Endothelial cell (in vitro differentiated cells): ENCODE measurements at regions not wholly inside any gene's neighbourhood (a gene's known extent, or its start where the extent isn't known, plus 50 kb on each side); places are given as distances from the start of the nearest gene placed in this dataset.
A peak's percentile ranks its signal among the peaks of the same experiment; 100 is the strongest.

ENCODE experiments used
- DNase-seq: peaks from one replicate; pipeline ENCODE4 v3.0.0; 2021; ENCODE audit warnings: low spot score
- H3K27ac Mint-ChIP-seq: one replicate; pipeline ENCODE4 v1.8.0; 2021; ENCODE audit warnings: mixed read lengths, inconsistent platforms; ENCODE audit not compliant: unreplicated experiment
- H3K27me3 Mint-ChIP-seq: one replicate; pipeline ENCODE4 v1.8.0; 2021; ENCODE audit warnings: mild to moderate bottlenecking, moderate library complexity, mixed read lengths, inconsistent platforms; ENCODE audit not compliant: unreplicated experiment
- H3K36me3 Mint-ChIP-seq: one replicate; pipeline ENCODE4 v1.8.0; 2021; ENCODE audit warnings: mild to moderate bottlenecking, low read depth, mixed read lengths, inconsistent platforms; ENCODE audit not compliant: unreplicated experiment
- H3K4me1 Mint-ChIP-seq: one replicate; pipeline ENCODE4 v1.8.0; 2021; ENCODE audit warnings: mild to moderate bottlenecking, mixed read lengths, inconsistent platforms; ENCODE audit not compliant: unreplicated experiment
- H3K4me3 Mint-ChIP-seq: one replicate; pipeline ENCODE4 v1.8.0; 2021; ENCODE audit warnings: mild to moderate bottlenecking, mixed read lengths, inconsistent platforms; ENCODE audit not compliant: unreplicated experiment
- H3K9me3 Mint-ChIP-seq: one replicate; pipeline ENCODE4 v1.8.0; 2021; ENCODE audit warnings: mixed read lengths, inconsistent platforms; ENCODE audit not compliant: unreplicated experiment
- CTCF ChIP-seq: fragments of 200-600 bp; sonication (generic); IDR thresholded peaks from one replicate; pipeline ENCODE4 v1.5.0; 2021; ENCODE audit warnings: antibody characterized with exemption; ENCODE audit not compliant: unreplicated experiment

GRCh38 chr13:65894049-65894448, 1336.1 kb downstream of the PCDH9 start:
- no peak for TF ChIP-seq CTCF
- H3K9me3 Mint-ChIP-seq = no peaks in the 10 kb centered on the region
- no peaks in the 10 kb centered on the region for H3K36me3 Mint-ChIP-seq
- no peak overlapping the region for H3K4me3 Mint-ChIP-seq
- H3K27me3 Mint-ChIP-seq = no peaks in the 10 kb centered on the region
- no peaks in the 10 kb centered on the region for H3K4me1 Mint-ChIP-seq
- no peak for DNase-seq
- H3K27ac Mint-ChIP-seq = no peak overlapping the region

GRCh38 chr13:65892859-65893258, 1337.3 kb downstream of the PCDH9 start:
- H3K36me3 Mint-ChIP-seq = no peaks in the 10 kb centered on the region
- H3K4me3 Mint-ChIP-seq = no peak overlapping the region
- no peak overlapping the region for H3K27ac Mint-ChIP-seq
- no peaks in the 10 kb centered on the region for H3K27me3 Mint-ChIP-seq
- TF ChIP-seq CTCF = no peak
- no peaks in the 10 kb centered on the region for H3K4me1 Mint-ChIP-seq
- no peak for DNase-seq
- no peaks in the 10 kb centered on the region for H3K9me3 Mint-ChIP-seq

GRCh38 chr13:65889368-65889767, 1340.8 kb downstream of the PCDH9 start:
- Mint-ChIP-seq H3K27ac (no peak overlapping the region), H3K27me3 (no peaks in the 10 kb centered on the region), H3K4me1 (no peaks in the 10 kb centered on the region), H3K36me3 (no peaks in the 10 kb centered on the region), H3K9me3 (no peaks in the 10 kb centered on the region), H3K4me3 (no peak overlapping the region)
- no peak for DNase-seq
- no peak for TF ChIP-seq CTCF

- Mint-ChIP-seq H3K27me3 (no peaks in the 10 kb centered on the region), H3K27ac (no peak overlapping the region), H3K36me3 (no peaks in the 10 kb centered on the region), H3K9me3 (no peaks in the 10 kb centered on the region), H3K4me1 (no peaks in the 10 kb centered on the region), H3K4me3 (no peak overlapping the region)
- TF ChIP-seq CTCF = peak; percentile 59
- DNase-seq = no peak
Measured at GRCh38 chr13:65882810-65883209, 1347.3 kb downstream of the PCDH9 start.

GRCh38 chr13:65881561-65882155, 1348.5 kb downstream of the PCDH9 start:
- no peak for TF ChIP-seq CTCF
- H3K36me3 Mint-ChIP-seq = no peaks in the 10 kb centered on the region
- H3K27ac Mint-ChIP-seq = no peak overlapping the region
- H3K4me1 Mint-ChIP-seq = no peaks in the 10 kb centered on the region
- DNase-seq = no peak
- H3K9me3 Mint-ChIP-seq = no peaks in the 10 kb centered on the region
- no peaks in the 10 kb centered on the region for H3K27me3 Mint-ChIP-seq
- no peak overlapping the region for H3K4me3 Mint-ChIP-seq
